Fibroblast of villous mesenchyme (primary cell): ENCODE measurements at regions not wholly inside any gene's neighbourhood (a gene's known extent, or its start where the extent isn't known, plus 50 kb on each side); places are given as distances from the start of the nearest gene placed in this dataset.
"Not testable (repeated sequence)": the region's sequence is repeated elsewhere in the genome, so short reads cannot be mapped to it uniquely, and the experiment has no call there.

ENCODE experiments used
- DNase-seq: peaks from one replicate; pipeline ENCODE4 v3.0.0-alpha.2; 2010; ENCODE audit warnings: low read depth
- H3K4me3 ChIP-seq: 2 replicates; pipeline ENCODE4 v1.5.1; 2011; ENCODE audit warnings: low read depth, mild to moderate bottlenecking, low read length
- CTCF ChIP-seq: IDR thresholded peaks from 2 replicates; pipeline ENCODE4 v1.5.1; 2012; ENCODE audit warnings: low read depth, mild to moderate bottlenecking, low read length; ENCODE audit not compliant: insufficient read depth

DNA sequence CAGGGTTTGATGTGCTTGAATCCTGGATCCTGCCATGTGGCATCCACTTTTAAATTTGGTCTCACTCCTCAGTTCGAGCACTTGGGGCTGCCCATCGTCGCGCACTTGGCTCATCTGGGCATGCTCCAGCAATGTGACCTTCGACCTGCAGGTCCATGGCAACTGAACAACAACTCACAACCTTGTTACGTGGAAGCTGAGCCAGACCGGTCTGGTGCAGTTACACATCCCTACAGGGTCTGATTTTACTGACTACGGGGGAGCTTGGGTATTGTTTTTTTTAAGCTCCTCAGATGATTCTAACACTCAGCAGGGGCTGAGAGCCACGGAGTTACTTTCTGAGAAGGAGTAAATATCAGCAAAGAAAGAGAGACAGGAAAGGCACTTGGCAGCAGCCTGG is 769.6 kb downstream of the UQCRFS1 start:
- DNase-seq = no peak
- no peak overlapping the region for H3K4me3 ChIP-seq
- TF ChIP-seq CTCF = no peak

- H3K4me3 ChIP-seq = no peak overlapping the region
- no peak for TF ChIP-seq CTCF
- DNase-seq = no peak
Observed at GRCh38 chr19:28437390-28438346, 775.3 kb downstream of the UQCRFS1 start.

- H3K4me3 ChIP-seq = no peak overlapping the region
- TF ChIP-seq CTCF = no peak
- DNase-seq = no peak
Observed at GRCh38 chr19:28436320-28436719, 776.6 kb downstream of the UQCRFS1 start.

GRCh38 chr19:28435551-28436271 is 777.2 kb downstream of the UQCRFS1 start:
- H3K4me3 ChIP-seq = no peak overlapping the region
- DNase-seq = no peak
- no peak for TF ChIP-seq CTCF

DNA sequence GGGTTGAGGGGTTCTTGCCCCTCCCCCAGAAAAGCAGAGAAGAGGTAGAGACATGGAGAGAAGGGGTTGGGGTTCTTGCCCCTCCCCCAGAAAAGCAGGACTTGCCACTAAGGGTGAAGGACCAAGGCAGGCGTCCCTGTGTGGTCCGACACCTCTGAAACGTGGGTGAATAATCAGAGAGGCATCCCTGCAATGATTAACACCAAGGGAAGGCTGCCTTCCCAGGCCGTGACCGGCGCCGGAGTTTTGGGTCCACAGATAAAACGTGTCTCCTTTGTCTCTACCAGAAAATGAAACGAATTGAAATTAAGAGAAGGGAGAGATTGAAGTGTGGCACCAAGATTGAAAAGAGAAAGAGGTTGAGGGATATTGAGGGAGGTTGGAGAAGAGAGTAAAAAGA is 778.2 kb downstream of the UQCRFS1 start:
- DNase-seq, H3K4me3 ChIP-seq: not testable (repeated sequence)

DNA sequence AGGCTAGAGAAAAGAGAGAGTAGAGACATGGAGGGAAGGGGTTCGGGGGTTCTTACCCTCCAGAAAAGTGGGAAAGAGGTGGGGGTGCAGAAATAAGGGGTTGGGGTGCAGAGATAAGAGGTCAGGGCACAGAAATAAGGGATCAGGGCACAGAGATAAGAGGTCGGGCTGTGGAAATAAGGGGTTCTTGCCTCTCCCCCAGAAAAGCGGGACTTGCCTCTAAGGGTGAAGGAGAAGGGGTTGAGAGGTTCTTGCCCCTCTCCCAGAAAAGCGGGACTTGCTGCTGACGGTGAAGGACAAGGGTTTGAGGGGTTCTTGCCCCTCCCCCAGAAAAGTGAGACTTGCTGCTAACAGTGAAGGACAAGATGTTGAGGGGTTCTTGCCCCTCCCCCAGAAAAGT is 778.6 kb downstream of the UQCRFS1 start:
- H3K4me3 ChIP-seq, DNase-seq: not testable (repeated sequence)

- H3K4me3 ChIP-seq, DNase-seq: not testable (repeated sequence)
Observed at GRCh38 chr19:28433166-28433565, 779.8 kb downstream of the UQCRFS1 start.

DNA sequence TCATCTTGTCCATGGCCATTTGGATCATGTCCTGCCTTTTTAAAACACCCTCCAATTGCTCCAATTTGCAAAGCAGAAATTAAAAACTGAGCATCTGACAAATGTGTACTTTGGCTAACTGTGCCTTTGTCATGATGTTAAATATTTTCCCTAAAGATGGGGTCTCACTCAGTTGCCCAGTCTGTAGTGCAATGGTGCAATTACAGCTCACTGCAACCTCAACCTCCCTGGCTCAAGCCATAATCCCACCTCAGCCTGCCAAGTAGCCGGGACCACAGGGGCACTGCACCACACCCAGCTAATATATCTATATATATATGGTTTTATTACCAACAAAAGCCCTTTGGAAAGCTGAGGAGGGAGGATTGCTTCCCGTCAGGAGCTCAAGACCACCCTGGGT is 782.7 kb downstream of the UQCRFS1 start:
- H3K4me3 ChIP-seq = no peak overlapping the region
- no peak for TF ChIP-seq CTCF
- no peak for DNase-seq
